H1 (cell line): ENCODE measurements at regions not wholly inside any gene's neighbourhood (a gene's known extent, or its start where the extent isn't known, plus 50 kb on each side); places are given as distances from the start of the nearest gene placed in this dataset.

Experiments
- CTCF ChIA-PET: fragments of 300-600 bp; sonication (Branson Sonifier 250); formaldehyde crosslinking; loops from one replicate; lab custom pipeline; 2021; ENCODE audit not compliant: partially characterized antibody; lab: Charles Lee
- POLR2A ChIA-PET: fragments of 300-600 bp; sonication (Branson Sonifier 250); formaldehyde crosslinking; loops from one replicate; lab custom pipeline; 2021; ENCODE audit warnings: inconsistent platforms; ENCODE audit not compliant: partially characterized antibody; lab: Charles Lee
- DNase-seq, 2 experiments: peaks; one replicate each; pipeline versions ENCODE4 v3.0.0 to v3.0.0-alpha.2; 2010 to 2022; ENCODE audit warnings: low spot score in 2 of 2, low read depth in 1 of 2, mixed read lengths in 1 of 2
- FAIRE-seq: peaks from 2 replicates; lab custom pipeline; 2011; peaks lifted over from hg19 to GRCh38; lab: Jason Lieb, UNC
- H2AFZ ChIP-seq: 2 replicates; pipeline ENCODE4 v1.8.1; 2012; ENCODE audit warnings: low read length, inconsistent platforms
- H2AK5ac ChIP-seq: 2 replicates; pipeline ENCODE4 v1.6.1; 2013; ENCODE audit warnings: low read depth, low read length
- H2BK120ac ChIP-seq: replicated peaks from 2 replicates; pipeline ENCODE3; 2013; ENCODE audit warnings: low read depth, low read length, inconsistent platforms
- H2BK12ac ChIP-seq: 2 replicates; pipeline ENCODE4 v1.6.1; 2013; ENCODE audit warnings: low read depth, low read length
- H2BK15ac ChIP-seq: 2 replicates; pipeline ENCODE4 v1.6.1; 2013; ENCODE audit warnings: low read length
- H2BK20ac ChIP-seq: 2 replicates; pipeline ENCODE4 v1.6.1; 2013; ENCODE audit warnings: low read length
- H2BK5ac ChIP-seq: 2 replicates; pipeline ENCODE4 v1.6.1; 2013; ENCODE audit warnings: low read depth, low read length
- H3K14ac ChIP-seq: 2 replicates; pipeline ENCODE4 v1.6.1; 2013; ENCODE audit warnings: inconsistent platforms; ENCODE audit not compliant: insufficient read length
- H3K18ac ChIP-seq: 2 replicates; pipeline ENCODE4 v1.6.1; 2013; ENCODE audit warnings: low read length; ENCODE audit errors: extremely low read depth
- H3K23ac ChIP-seq: 2 replicates; pipeline ENCODE4 v1.6.1; 2013; ENCODE audit warnings: inconsistent platforms; ENCODE audit not compliant: insufficient read length
- H3K23me2 ChIP-seq: 2 replicates; pipeline ENCODE4 v1.6.1; 2013; ENCODE audit warnings: low read depth, low read length
- H3K27ac ChIP-seq: 2 replicates; pipeline ENCODE4 v1.6.1; 2011; ENCODE audit warnings: low read depth, low read length, inconsistent platforms
- H3K27me3 ChIP-seq, 4 experiments: replicated peaks in 1 of 4; 1 replicate in 1 of 4; 2 replicates in 3 of 4; pipeline versions ENCODE4 v1.6.1 to v1.8.1; 2011 to 2013; ENCODE audit warnings: low read length in 3 of 4, mild to moderate bottlenecking in 3 of 4, inconsistent platforms in 2 of 4, mixed read lengths in 2 of 4, moderate library complexity in 1 of 4; ENCODE audit not compliant: control insufficient read depth in 3 of 4, insufficient read depth in 3 of 4; ENCODE audit errors: extremely low read depth in 1 of 4
- H3K36me3 ChIP-seq, 4 experiments: 2 replicates each; pipeline versions ENCODE4 v1.6.1 to v1.8.1; 2011 to 2013; ENCODE audit warnings: mild to moderate bottlenecking in 4 of 4, low read length in 3 of 4, moderate library complexity in 2 of 4, control low read depth in 1 of 4, inconsistent platforms in 1 of 4; ENCODE audit not compliant: insufficient read depth in 4 of 4, control insufficient read depth in 2 of 4
- H3K4ac ChIP-seq: replicated peaks from 2 replicates; pipeline ENCODE3; 2013; ENCODE audit warnings: low read length, low read depth, mixed read lengths, inconsistent platforms; ENCODE audit not compliant: insufficient read length
- H3K4me1 ChIP-seq, 4 experiments: replicated peaks in 1 of 4; 1 replicate in 1 of 4; 2 replicates in 3 of 4; pipeline versions ENCODE4 v1.6.1 to v1.8.1; 2011 to 2013; ENCODE audit warnings: low read length in 3 of 4, inconsistent platforms in 2 of 4, mixed read lengths in 1 of 4; ENCODE audit not compliant: insufficient read depth in 4 of 4, control insufficient read depth in 3 of 4
- H3K4me2 ChIP-seq, 2 experiments: 2 replicates each; pipeline versions ENCODE4 v1.6.1 to v1.8.1; 2011 to 2013; ENCODE audit warnings: low read depth in 2 of 2, low read length in 2 of 2, control low read depth in 1 of 2, inconsistent platforms in 1 of 2, mild to moderate bottlenecking in 1 of 2; ENCODE audit not compliant: insufficient read depth in 1 of 2
- H3K4me3 ChIP-seq, 4 experiments: fragments of 200-600, 300-600 bp in 1 of 4; sonication (generic), shearing (Covaris generic), sonication (Bioruptor Twin) in 1 of 4; 2 replicates each; pipeline versions ENCODE4 v1.5.1 to v1.8.1; 2011 to 2016; ENCODE audit warnings: low read length in 4 of 4, low read depth in 3 of 4, control low read depth in 2 of 4, inconsistent platforms in 2 of 4, mild to moderate bottlenecking in 2 of 4, mixed read lengths in 1 of 4, moderate library complexity in 1 of 4; ENCODE audit not compliant: insufficient read depth in 2 of 4; ENCODE audit errors: extremely low read depth in 1 of 4
- H3K56ac ChIP-seq: replicated peaks from 2 replicates; pipeline ENCODE3; 2013; ENCODE audit warnings: low read depth, mild to moderate bottlenecking, mixed read lengths, low read length, inconsistent platforms; ENCODE audit not compliant: insufficient read length
- H3K79me1 ChIP-seq: 2 replicates; pipeline ENCODE4 v1.6.1; 2013; ENCODE audit warnings: low read depth, low read length, control low read depth
- H3K79me2 ChIP-seq, 2 experiments: 2 replicates each; pipeline versions ENCODE4 v1.6.1 to v1.8.1; 2012 to 2013; ENCODE audit warnings: low read length in 2 of 2, mild to moderate bottlenecking in 2 of 2, inconsistent platforms in 1 of 2; ENCODE audit not compliant: insufficient read depth in 2 of 2, control insufficient read depth in 1 of 2
- H3K9ac ChIP-seq, 4 experiments: replicated peaks in 1 of 4; 1 replicate in 1 of 4; 2 replicates in 3 of 4; pipeline versions ENCODE4 v1.6.1 to v1.8.1; 2011 to 2013; ENCODE audit warnings: low read depth in 3 of 4, low read length in 3 of 4, control low read depth in 2 of 4, mild to moderate bottlenecking in 2 of 4, moderate library complexity in 2 of 4, inconsistent platforms in 1 of 4; ENCODE audit errors: extremely low read depth in 1 of 4
- H3K9me3 ChIP-seq, 2 experiments: 2 replicates each; pipeline versions ENCODE4 v1.6.1 to v1.8.1; 2012 to 2013; ENCODE audit warnings: mild to moderate bottlenecking in 2 of 2, moderate library complexity in 2 of 2, control low read depth in 1 of 2, inconsistent platforms in 1 of 2, low read depth in 1 of 2, low read length in 1 of 2, mixed read lengths in 1 of 2; ENCODE audit not compliant: insufficient read depth in 2 of 2
- H4K20me1 ChIP-seq, 2 experiments: replicated peaks in 1 of 2; 2 replicates each; pipeline versions ENCODE3 to v1.8.1; 2011 to 2013; ENCODE audit warnings: inconsistent platforms in 2 of 2, low read length in 2 of 2, mild to moderate bottlenecking in 1 of 2; ENCODE audit not compliant: insufficient read depth in 2 of 2, control insufficient read depth in 1 of 2
- H4K5ac ChIP-seq: 2 replicates; pipeline ENCODE4 v1.6.1; 2013; ENCODE audit warnings: low read length, low read depth, mixed read lengths, inconsistent platforms; ENCODE audit not compliant: insufficient read length
- H4K8ac ChIP-seq: 2 replicates; pipeline ENCODE4 v1.8.0; 2013; ENCODE audit warnings: mild to moderate bottlenecking, moderate library complexity, low read length, inconsistent platforms; ENCODE audit not compliant: insufficient read depth; ENCODE audit errors: extremely low read depth
- H4K91ac ChIP-seq: replicated peaks from 2 replicates; pipeline ENCODE3; 2013; ENCODE audit warnings: low read length, mixed read lengths, inconsistent platforms; ENCODE audit not compliant: insufficient read length
- CBX5 ChIP-seq: fragments of 300-800, 300-1000 bp; sonication (generic); IDR thresholded peaks from 2 replicates; pipeline ENCODE4 v1.7.1; 2016; ENCODE audit warnings: antibody characterized with exemption, low read length, low read depth
- CHD1 ChIP-seq: IDR thresholded peaks from 2 replicates; pipeline ENCODE4 v1.6.1; 2012; ENCODE audit warnings: low read depth, low read length, improper control_type of control experiment
- EGR1 ChIP-seq: IDR thresholded peaks from 2 replicates; pipeline ENCODE4 v1.6.1; 2011; ENCODE audit warnings: low read depth, low read length, borderline replicate concordance
- FOSL1 ChIP-seq: IDR thresholded peaks from 2 replicates; pipeline ENCODE4 v1.6.1; 2011; ENCODE audit warnings: mild to moderate bottlenecking, low read depth, low read length, moderate library complexity; ENCODE audit not compliant: insufficient read depth
- HDAC6 ChIP-seq: IDR thresholded peaks from one replicate; pipeline ENCODE4 v1.7.1; 2012; ENCODE audit warnings: low read depth, mild to moderate bottlenecking, inconsistent platforms, low read length, moderate library complexity
- KDM5A ChIP-seq: fragments of 200-600 bp; IDR thresholded peaks from 2 replicates; pipeline ENCODE4 v1.7.1; 2012; ENCODE audit warnings: mild to moderate bottlenecking, low read length, inconsistent platforms, mixed read lengths
- POLR2A ChIP-seq, 2 experiments: IDR thresholded peaks; 1 replicate in 1 of 2; 2 replicates in 1 of 2; pipeline ENCODE4 v1.6.1; 2011; ENCODE audit warnings: low read depth in 2 of 2, low read length in 2 of 2, mild to moderate bottlenecking in 2 of 2; ENCODE audit errors: control extremely low read depth in 1 of 2
- SIX5 ChIP-seq: IDR thresholded peaks from 2 replicates; pipeline ENCODE4 v1.6.1; 2011; ENCODE audit warnings: mild to moderate bottlenecking, low read depth, low read length
- SRF ChIP-seq: IDR thresholded peaks from 2 replicates; pipeline ENCODE4 v1.6.1; 2011; ENCODE audit warnings: mild to moderate bottlenecking, low read depth, low read length, moderate library complexity
- TBP ChIP-seq: IDR thresholded peaks from 2 replicates; pipeline ENCODE4 v1.6.1; 2011; ENCODE audit warnings: low read depth, low read length, improper control_type of control experiment
- WGBS, 2 experiments: shearing (Covaris generic) in 1 of 2; methylation state at CpG; one replicate each; pipeline versions ENCODE4 v1.1.6 to v1.1.7; 2013 to 2015; ENCODE audit warnings: low lambda C conversion rate in 2 of 2, mixed read lengths in 2 of 2, inconsistent platforms in 1 of 2, low coverage in 1 of 2, missing lambda C conversion rate in 1 of 2; ENCODE audit not compliant: insufficient replicate concordance in 2 of 2, insufficient coverage in 1 of 2, insufficient read length in 1 of 2; ENCODE audit errors: extremely low coverage in 1 of 2, missing lambda C conversion rate in 1 of 2; 5-methylcytosine and 5-hydroxymethylcytosine counted together
- TF ChIP-seq, protein P1 (sequence below): IDR thresholded peaks from 2 replicates; pipeline ENCODE4 v1.6.1; 2011; ENCODE audit warnings: low read length, improper control_type of control experiment

DNA sequence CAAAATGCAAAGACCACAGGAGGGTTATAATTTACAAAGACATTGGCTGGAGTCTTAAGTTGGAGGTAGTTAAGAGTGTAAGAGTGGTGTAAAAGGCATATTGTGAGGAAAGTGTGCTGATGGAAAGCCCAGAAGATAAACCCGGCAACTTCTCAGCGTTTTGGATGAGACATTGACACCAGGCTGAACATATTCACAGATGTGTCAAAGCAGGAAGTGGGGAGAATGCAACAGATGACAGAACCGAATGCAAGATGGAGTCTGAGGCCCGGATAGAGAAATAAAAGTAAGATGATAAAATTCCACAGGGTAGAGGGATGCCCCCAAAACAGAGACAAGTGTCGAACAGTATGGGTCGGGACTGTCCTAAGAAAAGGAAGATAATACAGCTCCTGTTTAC, 230.4 kb upstream of the TMEM72 start:
- H3K9ac ChIP-seq, result no peak overlapping the region
- no peak overlapping the region for H3K4me3 ChIP-seq
- no peak for DNase-seq
- H4K91ac ChIP-seq, result no peak overlapping the region
- no peak overlapping the region for H3K4me2 ChIP-seq
- no peaks in the 10 kb centered on the region; a peak in 1 of 8 replicates for H3K36me3 ChIP-seq
- H3K79me1 ChIP-seq, result no peaks in the 10 kb centered on the region
- H2BK20ac ChIP-seq, result no peak overlapping the region
- no peak overlapping the region for H2BK120ac ChIP-seq
- H4K8ac ChIP-seq, result no peak overlapping the region
- no peaks in the 10 kb centered on the region for H3K23me2 ChIP-seq
- H2AK5ac ChIP-seq, result no peak overlapping the region
- H3K9me3 ChIP-seq, result no peaks in the 10 kb centered on the region
- no peak overlapping the region for H3K27ac ChIP-seq
- no peaks in the 10 kb centered on the region for H4K20me1 ChIP-seq
- H3K27me3 ChIP-seq, result no peaks in the 10 kb centered on the region
- TF ChIP-seq FOSL1 (no peak), HDAC6 (no peak), TBP (no peak), SRF (no peak), EGR1 (no peak), CBX5 (no peak), KDM5A (no peak), SIX5 (no peak), POLR2A (IDR thresholded peaks at IDR 0.05; ENCODE audit: control extremely low read depth in 1 of 2, low read depth in 2 of 2, low read length in 2 of 2) (no peak), CHD1 (no peak)
- TF ChIP-seq, protein P1, sequence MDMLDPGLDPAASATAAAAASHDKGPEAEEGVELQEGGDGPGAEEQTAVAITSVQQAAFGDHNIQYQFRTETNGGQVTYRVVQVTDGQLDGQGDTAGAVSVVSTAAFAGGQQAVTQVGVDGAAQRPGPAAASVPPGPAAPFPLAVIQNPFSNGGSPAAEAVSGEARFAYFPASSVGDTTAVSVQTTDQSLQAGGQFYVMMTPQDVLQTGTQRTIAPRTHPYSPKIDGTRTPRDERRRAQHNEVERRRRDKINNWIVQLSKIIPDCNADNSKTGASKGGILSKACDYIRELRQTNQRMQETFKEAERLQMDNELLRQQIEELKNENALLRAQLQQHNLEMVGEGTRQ, result no peak
- TF ChIP-seq, all 59 proteins: peak for 0
- no peak overlapping the region for H3K23ac ChIP-seq
- H3K18ac ChIP-seq, result no peak overlapping the region
- H3K79me2 ChIP-seq, result no peaks in the 10 kb centered on the region
- no peak overlapping the region for H4K5ac ChIP-seq
- H2BK5ac ChIP-seq, result no peak overlapping the region
- no peak overlapping the region for H3K4ac ChIP-seq
- H2AFZ ChIP-seq, result no peak overlapping the region
- ChIA-PET CTCF (no interaction called here), POLR2A (no interaction called here)
- no peak overlapping the region for H3K56ac ChIP-seq
- no peak for FAIRE-seq
- H3K14ac ChIP-seq, result no peak overlapping the region
- 74% methylated on average over 6 of the region's 6 CpGs; no CpG with 5 or more reads in 1 of the 2 experiments for WGBS, 2 experiments
- H3K4me1 ChIP-seq, result no peaks in the 10 kb centered on the region
- H2BK15ac ChIP-seq, result no peak overlapping the region
- no peak overlapping the region for H2BK12ac ChIP-seq
